CD14-positive monocyte (primary cell): ENCODE measurements at regions not wholly inside any gene's neighbourhood (a gene's known extent, or its start where the extent isn't known, plus 50 kb on each side); places are given as distances from the start of the nearest gene placed in this dataset.

Experiments used
- DNase-seq, 3 donors: peaks; one replicate each; pipeline ENCODE4 v3.0.0-alpha.2; 2011 to 2022
- H2AFZ ChIP-seq: 2 replicates; pipeline ENCODE4 v1.6.0; 2012; ENCODE audit warnings: mild to moderate bottlenecking, low read depth, low read length, inconsistent platforms; ENCODE audit not compliant: insufficient read depth, poor library complexity, severe bottlenecking
- H3K27ac ChIP-seq, 2 donors: 1 replicate in 1 of 2; 2 replicates in 1 of 2; pipeline ENCODE4 v1.5.1; 2012 to 2013; ENCODE audit warnings: low read length in 2 of 2, control low read depth in 1 of 2, inconsistent platforms in 1 of 2, low read depth in 1 of 2, mild to moderate bottlenecking in 1 of 2
- H3K27me3 ChIP-seq, 2 donors: one replicate each; pipeline versions ENCODE4 v1.6.0 to v1.6.1; 2011 to 2013; ENCODE audit warnings: low read length in 2 of 2; ENCODE audit not compliant: control insufficient read depth in 2 of 2, insufficient read depth in 2 of 2
- H3K36me3 ChIP-seq, 2 donors: replicated peaks in 1 of 2; 1 replicate in 1 of 2; 2 replicates in 1 of 2; pipeline versions ENCODE4 v1.5.1 to v1.6.1; 2012 to 2013; ENCODE audit warnings: low read length in 2 of 2, control low read depth in 1 of 2, inconsistent platforms in 1 of 2, mild to moderate bottlenecking in 1 of 2; ENCODE audit not compliant: insufficient read depth in 2 of 2, control insufficient read depth in 1 of 2
- H3K4me1 ChIP-seq, 2 donors: 1 replicate in 1 of 2; 2 replicates in 1 of 2; pipeline versions ENCODE4 v1.5.1 to v1.6.1; 2012 to 2013; ENCODE audit warnings: low read length in 2 of 2, control low read depth in 1 of 2, inconsistent platforms in 1 of 2, mild to moderate bottlenecking in 1 of 2, moderate library complexity in 1 of 2; ENCODE audit not compliant: insufficient read depth in 2 of 2, control insufficient read depth in 1 of 2
- H3K4me2 ChIP-seq: replicated peaks from 2 replicates; pipeline ENCODE3; 2012; ENCODE audit warnings: low read length, moderate library complexity, mild to moderate bottlenecking; ENCODE audit not compliant: poor library complexity, severe bottlenecking; ENCODE audit errors: extremely low read depth
- H3K4me3 ChIP-seq, 3 experiments: fragments of 200-600 bp in 1 of 3; sonication (generic) in 1 of 3; replicated peaks in 1 of 3; 1 replicate in 2 of 3; 2 replicates in 1 of 3; pipeline ENCODE4 v1.5.1; 2011 to 2013; ENCODE audit warnings: low read length in 3 of 3, mild to moderate bottlenecking in 3 of 3, control low read depth in 2 of 3, low read depth in 2 of 3, inconsistent platforms in 1 of 3, moderate library complexity in 1 of 3
- H3K79me2 ChIP-seq: 2 replicates; pipeline ENCODE4 v1.6.0; 2012; ENCODE audit warnings: mild to moderate bottlenecking, control low read depth, inconsistent platforms, low read length, moderate library complexity; ENCODE audit not compliant: insufficient read depth
- H3K9ac ChIP-seq: 2 replicates; pipeline ENCODE4 v1.6.0; 2017; ENCODE audit warnings: low read length, mild to moderate bottlenecking; ENCODE audit not compliant: insufficient read depth, poor library complexity, severe bottlenecking
- H3K9me3 ChIP-seq, 2 donors: replicated peaks in 1 of 2; 1 replicate in 1 of 2; 2 replicates in 1 of 2; pipeline versions ENCODE4 v1.5.1 to v1.6.1; 2012 to 2013; ENCODE audit warnings: low read length in 2 of 2, control low read depth in 1 of 2; ENCODE audit not compliant: control insufficient read depth in 1 of 2, insufficient read depth in 1 of 2
- H4K20me1 ChIP-seq: 2 replicates; pipeline ENCODE4 v1.6.0; 2012; ENCODE audit warnings: mild to moderate bottlenecking, low read length, control low read depth, moderate library complexity; ENCODE audit not compliant: insufficient read depth
- H3K27ac Mint-ChIP-seq, 7 donors: one replicate each; pipeline ENCODE4 v1.8.0; 2020; ENCODE audit warnings: mild to moderate bottlenecking in 7 of 7, mixed read lengths in 7 of 7, moderate library complexity in 6 of 7, inconsistent platforms in 2 of 7
- H3K27me3 Mint-ChIP-seq, 3 donors: one replicate each; pipeline ENCODE4 v1.8.0; 2021 to 2022; ENCODE audit warnings: low read depth in 3 of 3, mild to moderate bottlenecking in 3 of 3, mixed read lengths in 3 of 3, moderate library complexity in 3 of 3, inconsistent platforms in 1 of 3
- H3K36me3 Mint-ChIP-seq, 2 donors: one replicate each; pipeline ENCODE4 v1.8.0; 2020; ENCODE audit warnings: mixed read lengths in 2 of 2, inconsistent platforms in 1 of 2, mild to moderate bottlenecking in 1 of 2
- H3K4me1 Mint-ChIP-seq: one replicate; pipeline ENCODE4 v1.8.0; 2020; ENCODE audit warnings: mild to moderate bottlenecking, mixed read lengths
- H3K4me3 Mint-ChIP-seq, 2 donors: one replicate each; pipeline ENCODE4 v1.8.0; 2020; ENCODE audit warnings: mild to moderate bottlenecking in 2 of 2, mixed read lengths in 2 of 2, moderate library complexity in 1 of 2
- H3K9me3 Mint-ChIP-seq, 7 donors: one replicate each; pipeline ENCODE4 v1.8.0; 2020 to 2022; ENCODE audit warnings: mixed read lengths in 7 of 7, mild to moderate bottlenecking in 6 of 7, moderate library complexity in 6 of 7, inconsistent platforms in 2 of 7
- WGBS: methylation state at CpG from one replicate; pipeline ENCODE4 v1.1.5; 2013; ENCODE audit warnings: missing lambda C conversion rate; ENCODE audit not compliant: insufficient coverage; 5-methylcytosine and 5-hydroxymethylcytosine counted together
- intact Hi-C, 2 donors: fragments of 100-400 bp; cut with micrococcal nuclease; formaldehyde crosslinking; loops; one replicate each; pipeline versions ENCODE4 v1.15.0 to v1.15.1; 2023
- TF ChIP-seq, protein P1 (sequence below): fragments of 200-600 bp; IDR thresholded peaks from one replicate; pipeline ENCODE4 v1.8.0; 2022; ENCODE audit warnings: antibody characterized with exemption, mild to moderate bottlenecking

DNA sequence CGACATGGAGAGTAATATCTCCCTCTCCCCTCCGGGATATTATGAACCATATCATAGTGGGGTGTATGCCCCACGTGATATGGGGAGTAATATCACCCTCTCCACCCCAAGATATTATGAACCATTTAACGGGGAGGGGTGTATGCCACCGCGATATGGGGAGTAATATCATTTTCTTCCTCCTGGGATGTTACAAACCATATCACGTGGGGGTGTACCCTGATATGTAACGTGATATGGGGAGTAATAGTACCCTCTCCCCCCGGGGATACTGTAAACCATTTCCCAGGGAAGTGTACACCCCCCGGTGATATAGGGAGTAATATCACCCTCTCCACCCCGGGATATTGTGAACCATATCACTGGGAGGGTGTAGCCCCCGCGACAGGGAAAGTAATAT lies 62.1 kb downstream of the ERICH4 start:
- H4K20me1 ChIP-seq: no peaks in the 10 kb centered on the region
- no peak overlapping the region for H2AFZ ChIP-seq
- H3K27me3 ChIP-seq: peaks cover 2 to 3% of the 10 kb centered on the region in 2 donors
- H3K27ac Mint-ChIP-seq: no peak overlapping the region
- no peaks in the 10 kb centered on the region for H3K36me3 ChIP-seq
- H3K9me3 ChIP-seq: no peaks in the 10 kb centered on the region
- no peaks in the 10 kb centered on the region for H3K79me2 ChIP-seq
- intact Hi-C loops: no loop called here
- no CpG with 5 or more reads among the region's 13 CpGs for WGBS
- H3K27me3 Mint-ChIP-seq: peaks cover 7 to 18% (median 12%) of the 10 kb centered on the region in 3 donors
- no peak overlapping the region for H3K27ac ChIP-seq
- DNase-seq: no peak
- no peak overlapping the region for H3K4me3 ChIP-seq
- H3K4me3 Mint-ChIP-seq: no peak overlapping the region
- no peaks in the 10 kb centered on the region for H3K36me3 Mint-ChIP-seq
- no peak overlapping the region for H3K9ac ChIP-seq
- TF ChIP-seq, protein P1, sequence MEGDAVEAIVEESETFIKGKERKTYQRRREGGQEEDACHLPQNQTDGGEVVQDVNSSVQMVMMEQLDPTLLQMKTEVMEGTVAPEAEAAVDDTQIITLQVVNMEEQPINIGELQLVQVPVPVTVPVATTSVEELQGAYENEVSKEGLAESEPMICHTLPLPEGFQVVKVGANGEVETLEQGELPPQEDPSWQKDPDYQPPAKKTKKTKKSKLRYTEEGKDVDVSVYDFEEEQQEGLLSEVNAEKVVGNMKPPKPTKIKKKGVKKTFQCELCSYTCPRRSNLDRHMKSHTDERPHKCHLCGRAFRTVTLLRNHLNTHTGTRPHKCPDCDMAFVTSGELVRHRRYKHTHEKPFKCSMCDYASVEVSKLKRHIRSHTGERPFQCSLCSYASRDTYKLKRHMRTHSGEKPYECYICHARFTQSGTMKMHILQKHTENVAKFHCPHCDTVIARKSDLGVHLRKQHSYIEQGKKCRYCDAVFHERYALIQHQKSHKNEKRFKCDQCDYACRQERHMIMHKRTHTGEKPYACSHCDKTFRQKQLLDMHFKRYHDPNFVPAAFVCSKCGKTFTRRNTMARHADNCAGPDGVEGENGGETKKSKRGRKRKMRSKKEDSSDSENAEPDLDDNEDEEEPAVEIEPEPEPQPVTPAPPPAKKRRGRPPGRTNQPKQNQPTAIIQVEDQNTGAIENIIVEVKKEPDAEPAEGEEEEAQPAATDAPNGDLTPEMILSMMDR: no peak
- peaks cover 0 to 16% (median 9%) of the 10 kb centered on the region in 7 donors for H3K9me3 Mint-ChIP-seq
- H3K4me1 ChIP-seq: peaks cover 4 to 6% of the 10 kb centered on the region in 2 donors
- H3K4me2 ChIP-seq: no peak overlapping the region
- H3K4me1 Mint-ChIP-seq: peaks cover 9% of the 10 kb centered on the region

DNA sequence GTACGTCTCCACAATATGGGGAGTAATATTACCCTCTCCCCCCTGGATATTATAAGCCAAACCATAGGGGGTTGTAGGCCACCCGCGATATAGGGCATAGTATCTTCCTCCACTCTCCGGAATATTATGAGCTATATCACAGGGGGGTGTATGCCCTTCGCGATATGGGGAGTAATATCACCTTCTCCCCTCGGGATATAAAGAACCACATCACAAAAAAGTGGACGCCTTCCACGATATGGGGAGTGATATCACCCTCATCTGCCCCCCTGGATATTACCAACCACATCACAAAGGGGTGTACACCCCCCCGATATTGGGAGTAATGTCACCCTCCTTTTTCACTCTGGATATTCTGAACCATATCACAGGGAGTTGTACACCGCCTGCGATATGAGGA lies 65.5 kb upstream of the CEACAM21 start:
- H3K4me3 ChIP-seq: no peak overlapping the region
- H3K4me2 ChIP-seq: no peak overlapping the region
- H4K20me1 ChIP-seq: no peaks in the 10 kb centered on the region
- no peaks in the 10 kb centered on the region for H3K4me1 ChIP-seq
- H3K27ac ChIP-seq: no peak overlapping the region
- Mint-ChIP-seq H3K36me3 (no peaks in the 10 kb centered on the region), H3K4me1 (no peaks in the 10 kb centered on the region), H3K9me3 (peaks cover 0 to 2% (median 0%) of the 10 kb centered on the region in 7 donors), H3K27me3 (peaks cover 6 to 17% (median 10%) of the 10 kb centered on the region in 3 donors), H3K27ac (no peak overlapping the region), H3K4me3 (no peak overlapping the region)
- intact Hi-C loops: loop anchor here in 1 of 2 donors (10.0 kb wide), 1 partner anchor 54 kb away; no protein-coding TSS in a partner anchor
- no peak overlapping the region for H2AFZ ChIP-seq
- TF ChIP-seq, protein P1: no peak
- H3K27me3 ChIP-seq: peaks cover 7 to 13% of the 10 kb centered on the region in 2 donors
- no peaks in the 10 kb centered on the region for H3K9me3 ChIP-seq
- H3K9ac ChIP-seq: no peak overlapping the region
- no peak for DNase-seq
- no peaks in the 10 kb centered on the region for H3K36me3 ChIP-seq
- no CpG with 5 or more reads among the region's 12 CpGs for WGBS
- H3K79me2 ChIP-seq: no peaks in the 10 kb centered on the region
